ENCODE measurements at regions not wholly inside any gene's neighbourhood (a gene's known extent, or its start where the extent isn't known, plus 50 kb on each side); places are given as distances from the start of the nearest gene placed in this dataset.

GRCh38 chr5:110218981-110219380 lies 507.5 kb downstream of the TMEM232 start:
- TF ChIP-seq, protein P1, sequence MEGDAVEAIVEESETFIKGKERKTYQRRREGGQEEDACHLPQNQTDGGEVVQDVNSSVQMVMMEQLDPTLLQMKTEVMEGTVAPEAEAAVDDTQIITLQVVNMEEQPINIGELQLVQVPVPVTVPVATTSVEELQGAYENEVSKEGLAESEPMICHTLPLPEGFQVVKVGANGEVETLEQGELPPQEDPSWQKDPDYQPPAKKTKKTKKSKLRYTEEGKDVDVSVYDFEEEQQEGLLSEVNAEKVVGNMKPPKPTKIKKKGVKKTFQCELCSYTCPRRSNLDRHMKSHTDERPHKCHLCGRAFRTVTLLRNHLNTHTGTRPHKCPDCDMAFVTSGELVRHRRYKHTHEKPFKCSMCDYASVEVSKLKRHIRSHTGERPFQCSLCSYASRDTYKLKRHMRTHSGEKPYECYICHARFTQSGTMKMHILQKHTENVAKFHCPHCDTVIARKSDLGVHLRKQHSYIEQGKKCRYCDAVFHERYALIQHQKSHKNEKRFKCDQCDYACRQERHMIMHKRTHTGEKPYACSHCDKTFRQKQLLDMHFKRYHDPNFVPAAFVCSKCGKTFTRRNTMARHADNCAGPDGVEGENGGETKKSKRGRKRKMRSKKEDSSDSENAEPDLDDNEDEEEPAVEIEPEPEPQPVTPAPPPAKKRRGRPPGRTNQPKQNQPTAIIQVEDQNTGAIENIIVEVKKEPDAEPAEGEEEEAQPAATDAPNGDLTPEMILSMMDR (IDR thresholded peaks at IDR 0.05; ENCODE audit: insufficient read depth, low read length) = no peak
- TF ChIP-seq POLR2AphosphoS5 (IDR thresholded peaks at IDR 0.05; ENCODE audit: low read depth) = no peak
